PC-3 (cell line): ENCODE measurements at regions not wholly inside any gene's neighbourhood (a gene's known extent, or its start where the extent isn't known, plus 50 kb on each side); places are given as distances from the start of the nearest gene placed in this dataset.

Source experiments
- ATAC-seq: fragments of 200-7000 bp; cut with Tn5 transposase; 2 replicates; pipeline ENCODE4 v1.9.1; 2020; ENCODE audit warnings: mild to moderate bottlenecking, moderate library complexity
- BruUV-seq: library from RNA; stranded (reverse); fragments of 400-500 nt; replicated peaks from 2 replicates; lab custom pipeline; 2021; lab: Mats Ljungman, UMichigan
- CTCF ChIA-PET: fragments of 300-600 bp; sonication (Branson Sonifier 250); formaldehyde crosslinking; loops from one replicate; lab custom pipeline; 2022; ENCODE audit warnings: antibody characterized with exemption; lab: Charles Lee
- POLR2A ChIA-PET: fragments of 300-600 bp; sonication (Branson Sonifier 250); formaldehyde crosslinking; loops from one replicate; lab custom pipeline; 2022; ENCODE audit warnings: antibody characterized with exemption; ENCODE audit not compliant: unreplicated experiment; lab: Charles Lee
- DNase-seq: peaks from one replicate; pipeline ENCODE4 v3.0.0-alpha.2; 2015
- H2AFZ ChIP-seq: fragments of 300-600 bp; sonication (generic); 2 replicates; pipeline ENCODE4 v1.6.0; 2016; ENCODE audit warnings: antibody characterized with exemption, low read length
- H3F3A ChIP-seq: fragments of 300-600 bp; sonication (generic); one replicate; pipeline ENCODE4 v1.6.0; 2017; ENCODE audit warnings: antibody characterized with exemption, low read length, control low read depth, mild to moderate bottlenecking; ENCODE audit not compliant: unreplicated experiment
- H3K27ac ChIP-seq: fragments of 300-600 bp; sonication (generic); 2 replicates; pipeline ENCODE4 v1.5.1; 2016; ENCODE audit warnings: mild to moderate bottlenecking, low read length
- H3K27me3 ChIP-seq: fragments of 300-600 bp; sonication (generic); 2 replicates; pipeline ENCODE4 v1.6.1; 2016; ENCODE audit warnings: low read length, mixed read lengths
- H3K36me3 ChIP-seq: fragments of 300-600 bp; sonication (generic); 2 replicates; pipeline ENCODE4 v1.6.1; 2016; ENCODE audit warnings: low read depth, mixed run types, low read length, mixed read lengths
- H3K4me1 ChIP-seq: fragments of 300-600 bp; sonication (generic); 2 replicates; pipeline ENCODE4 v1.5.1; 2016; ENCODE audit warnings: low read length; ENCODE audit not compliant: insufficient read depth
- H3K4me2 ChIP-seq: fragments of 300-600 bp; sonication (generic); 2 replicates; pipeline ENCODE4 v1.6.0; 2016; ENCODE audit warnings: low read length
- H3K4me3 ChIP-seq: fragments of 300-600 bp; sonication (generic); 2 replicates; pipeline ENCODE4 v1.5.1; 2016; ENCODE audit warnings: mild to moderate bottlenecking, low read length, mixed read lengths
- H3K79me2 ChIP-seq: fragments of 300-600 bp; sonication (generic); 2 replicates; pipeline ENCODE4 v1.6.1; 2017; ENCODE audit warnings: low read length, mixed read lengths
- H3K9ac ChIP-seq: fragments of 300-600 bp; sonication (generic); 2 replicates; pipeline ENCODE4 v1.6.0; 2016; ENCODE audit warnings: mild to moderate bottlenecking, low read length
- H3K9me2 ChIP-seq: fragments of 300-600 bp; sonication (generic); replicated peaks from 2 replicates; pipeline ENCODE4 v1.6.1; 2016; ENCODE audit warnings: mixed run types, low read length, mixed read lengths
- H3K9me3 ChIP-seq: fragments of 300-600 bp; sonication (generic); 2 replicates; pipeline ENCODE4 v1.6.1; 2016; ENCODE audit warnings: low read length, mixed read lengths
- H4K20me1 ChIP-seq: fragments of 300-600 bp; sonication (generic); 2 replicates; pipeline ENCODE4 v1.6.1; 2016; ENCODE audit warnings: low read length, mixed read lengths
- CTCF ChIP-seq: fragments of 300-600 bp; sonication (generic); conservative IDR thresholded peaks from 2 replicates; pipeline ENCODE4 v1.5.1; 2017; ENCODE audit warnings: antibody characterized with exemption, low read depth, mild to moderate bottlenecking, low read length
- EZH2 ChIP-seq: fragments of 300-600 bp; sonication (generic); IDR thresholded peaks from one replicate; pipeline ENCODE4 v1.6.1; 2017; ENCODE audit warnings: antibody characterized with exemption, mild to moderate bottlenecking, low read length; ENCODE audit not compliant: unreplicated experiment
- EZH2phosphoT487 ChIP-seq: fragments of 300-600 bp; sonication (generic); IDR thresholded peaks from 2 replicates; pipeline ENCODE4 v1.6.1; 2018; ENCODE audit warnings: mild to moderate bottlenecking, antibody characterized with exemption, low read length, borderline replicate concordance
- intact Hi-C: fragments of 100-400 bp; cut with micrococcal nuclease; formaldehyde crosslinking; loops from 2 replicates; pipeline ENCODE4 v1.9.0; 2023

DNA sequence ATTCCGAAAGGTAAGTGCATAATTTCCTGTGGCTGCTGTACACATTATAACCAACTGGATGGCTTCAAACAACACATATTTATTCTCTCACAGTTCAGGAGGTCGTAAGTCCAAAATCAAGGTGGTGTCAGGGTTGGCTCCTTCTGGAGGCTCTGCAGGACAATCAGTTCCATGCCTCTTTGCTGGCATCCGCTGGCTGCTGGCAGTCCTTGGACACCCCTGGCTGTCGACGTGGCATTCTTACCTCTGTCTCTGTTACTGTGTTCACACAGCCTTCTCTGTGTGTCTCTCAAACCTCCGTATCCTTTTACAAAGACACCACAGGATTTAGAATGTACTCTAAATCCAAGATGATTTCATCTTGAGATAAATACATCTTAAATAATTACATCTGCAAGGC is 398.8 kb upstream of the ATP10A start:
- Histone ChIP-seq H3K9me2 (no peaks in the 10 kb centered on the region), H3K9me3 (no peaks in the 10 kb centered on the region), H4K20me1 (no peaks in the 10 kb centered on the region), H2AFZ (no peak overlapping the region), H3K27me3 (no peaks in the 10 kb centered on the region), H3K4me3 (no peak overlapping the region), H3K36me3 (no peaks in the 10 kb centered on the region), H3K9ac (no peak overlapping the region), H3K4me2 (no peak overlapping the region), H3K4me1 (no peaks in the 10 kb centered on the region), H3F3A (no peaks in the 10 kb centered on the region), H3K79me2 (no peaks in the 10 kb centered on the region), H3K27ac (no peak overlapping the region)
- CTCF ChIA-PET: no interaction called here
- DNase-seq: no peak
- POLR2A ChIA-PET: no interaction called here
- intact Hi-C loops: no loop called here
- TF ChIP-seq CTCF (no peak), EZH2phosphoT487 (no peak), EZH2 (no peak)
- no TSS peak for BruUV-seq
- ATAC-seq: no peak

DNA sequence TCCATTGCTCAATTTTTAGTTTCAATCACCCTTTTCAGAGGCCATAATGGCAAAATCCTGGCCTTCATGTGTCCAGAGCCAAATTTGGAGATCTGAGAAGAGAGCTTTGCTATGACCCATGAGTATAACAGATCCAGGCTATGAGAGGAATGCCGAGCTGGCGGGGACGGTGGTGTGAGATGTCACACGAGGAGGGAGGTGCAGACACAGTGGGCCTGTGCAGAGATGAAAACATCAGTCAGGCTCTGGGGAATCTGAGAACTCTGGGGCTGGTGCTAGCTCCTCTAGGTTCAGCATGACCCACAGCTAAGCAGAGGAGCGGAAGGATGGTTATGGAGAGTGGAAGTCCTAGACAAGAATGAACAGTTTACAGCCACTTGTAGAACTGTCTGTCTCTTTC is 398.3 kb upstream of the ATP10A start:
- no peak for ATAC-seq
- no peaks in the 10 kb centered on the region for H4K20me1 ChIP-seq
- BruUV-seq: no TSS peak
- no peaks in the 10 kb centered on the region for H3K79me2 ChIP-seq
- H3F3A ChIP-seq: no peaks in the 10 kb centered on the region
- intact Hi-C loops: no loop called here
- no peak overlapping the region for H3K27ac ChIP-seq
- no peak overlapping the region for H3K4me3 ChIP-seq
- POLR2A ChIA-PET: no interaction called here
- H3K27me3 ChIP-seq: no peaks in the 10 kb centered on the region
- TF ChIP-seq EZH2: no peak
- TF ChIP-seq EZH2phosphoT487: no peak
- TF ChIP-seq CTCF: no peak
- H2AFZ ChIP-seq: no peak overlapping the region
- DNase-seq: no peak
- no peak overlapping the region for H3K9ac ChIP-seq
- CTCF ChIA-PET: no interaction called here
- H3K4me1 ChIP-seq: no peaks in the 10 kb centered on the region
- H3K4me2 ChIP-seq: no peak overlapping the region
- H3K9me2 ChIP-seq: no peaks in the 10 kb centered on the region
- no peaks in the 10 kb centered on the region for H3K36me3 ChIP-seq
- H3K9me3 ChIP-seq: no peaks in the 10 kb centered on the region

DNA sequence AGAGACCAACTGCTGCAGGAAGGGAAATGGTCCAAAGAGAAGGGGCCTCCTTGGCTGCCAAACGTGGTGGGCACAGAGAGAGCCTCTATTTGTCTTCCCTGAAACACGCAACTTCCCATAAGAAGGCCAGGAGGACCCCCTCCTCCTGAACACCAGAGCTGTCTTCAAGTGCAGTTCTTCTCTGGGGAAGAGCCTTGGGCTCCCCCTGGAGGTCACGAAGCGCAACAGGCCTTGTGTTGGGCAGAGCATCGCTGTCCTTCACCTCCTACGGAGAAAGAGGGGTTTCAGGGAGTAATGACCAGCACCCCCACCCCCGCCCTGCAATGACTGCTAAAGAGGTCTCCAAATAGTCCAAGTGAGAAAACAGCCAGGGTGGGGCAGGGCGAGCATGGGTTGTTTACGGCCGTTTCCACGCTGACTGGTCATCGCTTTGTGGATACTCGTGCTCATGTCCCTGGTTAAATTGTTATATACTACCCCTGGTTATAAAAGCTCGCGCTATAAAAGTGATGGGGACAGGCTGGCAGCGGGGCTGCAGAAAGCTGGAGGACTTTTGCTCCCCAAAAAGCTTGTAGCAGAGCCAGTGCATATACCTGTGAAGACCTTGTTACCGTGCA is 397.5 kb upstream of the ATP10A start:
- no peaks in the 10 kb centered on the region for H3K36me3 ChIP-seq
- intact Hi-C loops: no loop called here
- no peaks in the 10 kb centered on the region for H3K27me3 ChIP-seq
- ATAC-seq (no peak; the same call in 1 of the 2 replicates), DNase-seq (peak; percentile 35)
- ChIA-PET CTCF (no interaction called here), POLR2A (no interaction called here)
- no peaks in the 10 kb centered on the region for H3K9me2 ChIP-seq
- no peak overlapping the region for H3K4me3 ChIP-seq
- H2AFZ ChIP-seq: no peak overlapping the region
- H3K79me2 ChIP-seq: no peaks in the 10 kb centered on the region
- no peaks in the 10 kb centered on the region for H4K20me1 ChIP-seq
- H3K9me3 ChIP-seq: no peaks in the 10 kb centered on the region
- no peaks in the 10 kb centered on the region for H3F3A ChIP-seq
- no peak overlapping the region for H3K4me2 ChIP-seq
- BruUV-seq: no TSS peak
- no peaks in the 10 kb centered on the region for H3K4me1 ChIP-seq
- no peak overlapping the region for H3K27ac ChIP-seq
- TF ChIP-seq CTCF (peak; percentile 71), EZH2 (no peak)
- no peak overlapping the region for H3K9ac ChIP-seq
